Upper lobe of right lung (tissue), 1 donor: ENCODE measurements at regions not wholly inside any gene's neighbourhood (a gene's known extent, or its start where the extent isn't known, plus 50 kb on each side); places are given as distances from the start of the nearest gene placed in this dataset.

ENCODE experiments used
- ATAC-seq: fragments of 200-7000 bp; cut with Tn5 transposase; one replicate; pipeline ENCODE4 v1.9.1; 2020; ENCODE audit warnings: mild to moderate bottlenecking, moderate library complexity
- DNase-seq: peaks from one replicate; pipeline ENCODE4 v3.0.0-alpha.2; 2020
- H3K27ac ChIP-seq: fragments of 200-600 bp; one replicate; pipeline ENCODE4 v1.8.0; 2022
- H3K27me3 ChIP-seq: fragments of 200-600 bp; one replicate; pipeline ENCODE4 v1.8.0; 2022; ENCODE audit warnings: mild to moderate bottlenecking
- H3K36me3 ChIP-seq: fragments of 200-600 bp; one replicate; pipeline ENCODE4 v1.8.0; 2022
- H3K4me1 ChIP-seq: fragments of 200-600 bp; one replicate; pipeline ENCODE4 v1.8.0; 2022
- H3K4me3 ChIP-seq: fragments of 200-600 bp; one replicate; pipeline ENCODE4 v1.8.0; 2022; ENCODE audit warnings: mild to moderate bottlenecking
- H3K9me3 ChIP-seq: fragments of 200-600 bp; one replicate; pipeline ENCODE4 v1.8.0; 2022
- CTCF ChIP-seq: fragments of 200-600 bp; IDR thresholded peaks from one replicate; pipeline ENCODE4 v1.8.0; 2022; ENCODE audit warnings: antibody characterized with exemption
- intact Hi-C: fragments of 100-400 bp; cut with DNase I; formaldehyde crosslinking; loops from one replicate; pipeline ENCODE4 v1.11.0; 2022
- donor health status: DM: no; HTN: yes; CAD: no; lungs with severe emphysema.

- no peak for TF ChIP-seq CTCF
- no peak overlapping the region for H3K4me3 ChIP-seq
- ATAC-seq (no peak), DNase-seq (no peak)
- no peaks in the 10 kb centered on the region for H3K27me3 ChIP-seq
- intact Hi-C loops, result no loop called here
- no peaks in the 10 kb centered on the region for H3K36me3 ChIP-seq
- no peak overlapping the region for H3K27ac ChIP-seq
- H3K4me1 ChIP-seq, result no peaks in the 10 kb centered on the region
- H3K9me3 ChIP-seq, result no peaks in the 10 kb centered on the region
Measured at GRCh38 chr14:98999345-98999744, 272.7 kb downstream of the BCL11B start.

GRCh38 chr14:98999901-99000300 is 272.1 kb downstream of the BCL11B start:
- Histone ChIP-seq H3K27me3 (no peaks in the 10 kb centered on the region), H3K4me1 (no peaks in the 10 kb centered on the region), H3K9me3 (no peaks in the 10 kb centered on the region), H3K27ac (no peak overlapping the region), H3K36me3 (no peaks in the 10 kb centered on the region), H3K4me3 (no peak overlapping the region)
- no peak for TF ChIP-seq CTCF
- intact Hi-C loops, result no loop called here
- DNase-seq (no peak), ATAC-seq (no peak)

GRCh38 chr14:99001241-99001640 is 270.8 kb downstream of the BCL11B start:
- no peak overlapping the region for H3K27ac ChIP-seq
- no peaks in the 10 kb centered on the region for H3K36me3 ChIP-seq
- no peak for TF ChIP-seq CTCF
- H3K27me3 ChIP-seq, result no peaks in the 10 kb centered on the region
- no peaks in the 10 kb centered on the region for H3K4me1 ChIP-seq
- ATAC-seq (no peak), DNase-seq (no peak)
- intact Hi-C loops, result no loop called here
- no peaks in the 10 kb centered on the region for H3K9me3 ChIP-seq
- no peak overlapping the region for H3K4me3 ChIP-seq

GRCh38 chr14:99003646-99004045 is 268.4 kb downstream of the BCL11B start:
- no peaks in the 10 kb centered on the region for H3K27me3 ChIP-seq
- no peaks in the 10 kb centered on the region for H3K4me1 ChIP-seq
- intact Hi-C loops, result no loop called here
- H3K9me3 ChIP-seq, result no peaks in the 10 kb centered on the region
- H3K4me3 ChIP-seq, result no peak overlapping the region
- no peak overlapping the region for H3K27ac ChIP-seq
- no peak for ATAC-seq
- H3K36me3 ChIP-seq, result no peaks in the 10 kb centered on the region
- no peak for TF ChIP-seq CTCF
- no peak for DNase-seq

- H3K4me1 ChIP-seq, result no peaks in the 10 kb centered on the region
- DNase-seq (no peak), ATAC-seq (no peak)
- no peak overlapping the region for H3K4me3 ChIP-seq
- no peaks in the 10 kb centered on the region for H3K36me3 ChIP-seq
- H3K27ac ChIP-seq, result no peak overlapping the region
- no peak for TF ChIP-seq CTCF
- H3K27me3 ChIP-seq, result no peaks in the 10 kb centered on the region
- intact Hi-C loops, result no loop called here
- H3K9me3 ChIP-seq, result no peaks in the 10 kb centered on the region
Measured at GRCh38 chr14:99004112-99004511, 267.9 kb downstream of the BCL11B start.

- intact Hi-C loops, result no loop called here
- no peak overlapping the region for H3K27ac ChIP-seq
- H3K27me3 ChIP-seq, result no peaks in the 10 kb centered on the region
- DNase-seq, result no peak
- H3K4me1 ChIP-seq, result no peaks in the 10 kb centered on the region
- no peak for TF ChIP-seq CTCF
- H3K4me3 ChIP-seq, result no peak overlapping the region
- no peaks in the 10 kb centered on the region for H3K36me3 ChIP-seq
- ATAC-seq, result no peak
- H3K9me3 ChIP-seq, result no peaks in the 10 kb centered on the region
Measured at GRCh38 chr14:99006276-99006675, 265.7 kb downstream of the BCL11B start.
